GM18526 (cell line): ENCODE measurements at regions not wholly inside any gene's neighbourhood (a gene's known extent, or its start where the extent isn't known, plus 50 kb on each side); places are given as distances from the start of the nearest gene placed in this dataset.

Source experiments
- POLR2A ChIP-seq: IDR thresholded peaks from 3 replicates; pipeline ENCODE4 v1.6.1; 2011; ENCODE audit not compliant: insufficient read length; ENCODE audit errors: extremely low read depth

DNA sequence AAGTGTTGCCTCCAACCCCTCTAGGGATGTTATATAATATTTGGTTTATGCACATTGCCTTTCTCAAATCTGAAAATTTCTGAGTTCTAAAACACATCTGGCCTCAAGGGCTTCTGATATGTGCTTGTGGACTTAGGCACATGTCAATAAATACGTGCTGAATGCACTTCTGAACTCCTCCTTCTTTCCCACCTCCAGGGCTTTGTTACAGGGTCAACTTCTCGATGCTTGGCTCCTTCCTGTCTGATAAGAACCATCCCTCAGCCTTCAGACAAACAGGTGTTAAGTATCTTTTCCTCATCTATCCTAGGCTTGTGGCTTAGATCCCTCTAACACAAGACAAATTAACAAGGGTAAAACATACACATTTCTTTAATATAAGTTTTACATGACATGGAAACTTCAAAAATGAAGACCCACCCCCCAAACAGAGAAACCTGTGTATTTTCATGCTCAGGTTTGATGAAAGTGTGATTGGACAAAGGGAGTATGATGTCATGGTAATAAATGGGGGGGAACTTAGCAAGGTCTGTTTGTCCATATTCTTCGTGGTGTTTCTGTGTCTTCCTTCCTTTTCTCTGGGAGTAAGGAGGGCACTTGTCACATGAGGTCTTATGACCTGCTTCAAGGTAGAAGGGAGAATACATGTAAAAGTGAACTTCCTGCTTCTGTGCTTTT lies 326.9 kb downstream of the CD83 start:
- TF ChIP-seq POLR2A, result no peak

DNA sequence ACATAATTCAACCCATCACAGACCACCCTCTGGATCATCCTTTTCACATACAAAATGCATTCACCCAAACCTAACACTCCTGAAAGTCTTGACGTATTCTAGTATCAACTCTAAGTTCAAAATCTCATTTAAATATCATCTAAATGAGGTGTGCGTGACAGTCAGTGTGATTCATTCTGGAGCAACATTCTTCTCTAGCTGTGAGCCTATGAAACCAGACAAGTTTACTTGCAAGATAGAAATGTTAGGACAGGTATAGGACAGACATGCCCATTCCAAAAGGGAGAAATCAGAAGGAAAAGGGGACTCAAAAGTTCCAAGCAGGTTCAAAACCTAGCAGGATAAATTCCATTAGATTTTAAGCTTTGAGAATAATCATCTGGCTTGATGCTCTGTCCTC lies 329.7 kb downstream of the CD83 start:
- no peak for TF ChIP-seq POLR2A

DNA sequence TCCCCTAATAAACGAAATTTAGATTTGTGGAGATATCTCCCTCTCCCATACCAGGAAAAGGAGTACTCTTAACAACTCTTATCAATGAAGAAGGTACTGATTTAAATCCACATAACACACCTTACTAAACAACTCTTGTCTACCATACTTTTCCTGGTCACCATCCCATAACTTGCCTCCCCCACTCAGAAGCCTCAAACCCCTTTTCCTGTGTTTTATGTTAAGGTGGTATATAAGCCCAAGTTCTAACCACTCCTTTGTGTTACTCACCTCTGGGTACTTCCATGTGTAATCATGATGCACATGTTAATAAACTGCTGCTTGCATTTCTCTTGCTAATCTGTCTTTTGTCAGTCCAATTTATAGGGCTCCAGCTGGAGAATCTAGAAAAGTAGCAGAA lies 330.7 kb downstream of the CD83 start:
- TF ChIP-seq POLR2A, result no peak

DNA sequence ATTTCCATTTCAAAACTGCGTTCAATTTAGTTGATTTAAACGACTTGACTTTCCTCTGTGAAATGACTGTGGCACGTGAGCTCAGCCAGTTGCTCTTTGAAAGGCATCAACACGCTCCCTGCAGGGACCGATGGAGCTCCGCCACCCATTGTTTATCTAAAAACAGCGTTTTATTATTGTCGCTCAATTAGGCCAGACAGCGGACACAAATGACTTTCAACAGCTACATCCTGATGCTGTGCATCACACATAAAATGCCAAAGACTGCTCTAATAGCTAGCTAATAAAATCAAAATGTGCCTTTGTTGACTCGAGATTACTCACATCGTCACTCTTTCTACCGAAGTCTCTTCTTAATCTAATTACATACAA lies 332.5 kb downstream of the CD83 start:
- TF ChIP-seq POLR2A, result no peak

DNA sequence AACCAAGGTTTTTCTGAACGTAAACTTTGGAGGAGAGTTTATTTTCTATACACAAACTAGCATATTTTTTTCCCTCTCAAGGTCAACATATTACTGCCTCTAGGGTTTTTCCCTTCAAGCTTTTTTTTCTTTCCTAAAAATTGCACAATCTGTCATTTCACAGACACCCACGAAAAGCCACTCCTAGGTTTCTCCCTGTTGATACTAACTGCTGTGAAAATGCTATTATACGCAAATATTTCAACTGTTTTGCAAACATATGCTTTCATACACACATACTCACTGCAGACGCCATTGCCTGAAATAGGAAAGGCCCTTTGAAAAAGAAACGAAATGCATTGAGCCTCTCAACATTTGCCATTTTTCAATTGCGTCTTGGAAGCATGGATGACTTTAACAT lies 333.0 kb downstream of the CD83 start:
- TF ChIP-seq POLR2A, result no peak

DNA sequence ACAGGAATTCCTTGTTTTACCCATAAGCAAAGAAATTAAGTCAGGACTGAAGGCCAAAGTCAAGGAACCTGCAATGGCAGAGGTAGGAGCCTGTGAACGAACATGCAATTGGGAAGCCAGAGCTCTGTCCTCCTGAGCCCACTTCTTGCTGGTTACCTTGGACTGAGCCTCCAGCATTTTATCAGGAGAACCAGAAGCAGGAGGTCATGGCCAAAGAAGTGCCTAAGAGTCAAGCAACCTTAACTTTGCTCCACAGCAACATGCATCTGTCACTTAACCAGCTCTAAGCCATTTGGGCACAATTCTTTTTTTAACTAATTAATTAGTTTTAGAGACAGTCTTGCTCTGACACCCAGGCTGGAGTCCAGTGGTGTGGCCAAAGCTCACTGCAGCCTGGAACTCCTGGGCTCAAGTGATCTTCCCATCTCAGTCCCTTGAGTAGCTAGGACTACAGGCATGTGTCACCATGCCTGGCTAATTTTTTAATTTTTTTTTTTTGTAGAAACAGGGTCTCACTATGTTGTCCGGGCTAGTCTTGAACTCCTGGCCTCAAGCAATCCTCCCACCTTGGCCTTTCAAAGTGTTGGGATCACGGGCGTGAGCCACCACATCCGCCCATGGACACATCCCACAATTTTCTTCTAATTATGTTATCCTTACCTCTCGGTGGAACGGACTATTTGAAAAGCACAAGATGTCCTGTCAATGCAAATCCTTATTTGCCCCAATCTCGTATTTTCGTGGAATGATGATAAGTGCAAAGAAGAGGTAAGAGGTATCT lies 334.2 kb downstream of the CD83 start:
- no peak for TF ChIP-seq POLR2A

DNA sequence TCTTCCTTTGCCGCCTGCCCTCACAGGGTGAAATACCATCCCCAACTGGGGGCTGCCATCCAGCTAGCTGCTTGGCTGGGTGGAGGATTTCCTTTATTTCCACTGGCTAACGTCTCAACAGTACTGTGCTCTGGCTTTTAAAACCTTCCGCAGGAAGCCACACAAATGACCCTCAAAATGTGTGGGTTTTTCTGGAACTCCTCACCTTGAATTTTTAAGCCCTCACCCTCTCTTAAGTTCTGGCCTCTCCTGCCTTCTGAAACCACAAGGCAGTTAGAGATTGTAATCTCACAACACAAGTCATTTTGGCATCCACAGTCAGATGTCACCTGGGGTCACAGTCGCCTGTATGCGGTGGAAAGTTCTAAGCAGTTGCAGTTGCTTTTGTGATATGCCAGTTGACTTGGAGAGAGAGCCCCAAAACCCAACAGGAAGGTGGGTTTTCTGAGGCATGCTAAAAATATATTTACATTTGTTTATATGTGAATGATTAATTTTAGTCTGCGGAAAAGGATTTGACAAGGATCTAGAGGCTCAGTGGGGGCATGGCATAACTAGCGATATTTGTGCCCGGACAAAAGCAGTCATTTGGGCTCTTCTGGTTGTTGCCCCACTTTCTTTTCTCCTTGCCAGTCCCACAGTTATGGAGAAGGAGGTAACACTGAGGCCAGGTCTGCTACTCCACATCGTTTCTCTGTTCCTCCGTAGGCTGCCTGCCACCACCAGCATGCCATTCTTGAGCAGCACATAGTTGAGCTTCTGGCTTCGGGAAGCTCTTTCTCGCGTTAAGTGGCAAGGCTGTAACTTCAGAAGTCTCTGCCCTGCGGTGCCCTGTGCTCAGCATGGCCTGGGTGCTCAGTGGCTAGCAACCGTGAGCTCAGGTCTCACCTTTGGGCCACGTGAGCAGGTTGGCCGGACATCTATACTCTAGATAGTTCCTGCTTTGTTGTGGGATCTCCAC lies 335.3 kb downstream of the CD83 start:
- no peak for TF ChIP-seq POLR2A

DNA sequence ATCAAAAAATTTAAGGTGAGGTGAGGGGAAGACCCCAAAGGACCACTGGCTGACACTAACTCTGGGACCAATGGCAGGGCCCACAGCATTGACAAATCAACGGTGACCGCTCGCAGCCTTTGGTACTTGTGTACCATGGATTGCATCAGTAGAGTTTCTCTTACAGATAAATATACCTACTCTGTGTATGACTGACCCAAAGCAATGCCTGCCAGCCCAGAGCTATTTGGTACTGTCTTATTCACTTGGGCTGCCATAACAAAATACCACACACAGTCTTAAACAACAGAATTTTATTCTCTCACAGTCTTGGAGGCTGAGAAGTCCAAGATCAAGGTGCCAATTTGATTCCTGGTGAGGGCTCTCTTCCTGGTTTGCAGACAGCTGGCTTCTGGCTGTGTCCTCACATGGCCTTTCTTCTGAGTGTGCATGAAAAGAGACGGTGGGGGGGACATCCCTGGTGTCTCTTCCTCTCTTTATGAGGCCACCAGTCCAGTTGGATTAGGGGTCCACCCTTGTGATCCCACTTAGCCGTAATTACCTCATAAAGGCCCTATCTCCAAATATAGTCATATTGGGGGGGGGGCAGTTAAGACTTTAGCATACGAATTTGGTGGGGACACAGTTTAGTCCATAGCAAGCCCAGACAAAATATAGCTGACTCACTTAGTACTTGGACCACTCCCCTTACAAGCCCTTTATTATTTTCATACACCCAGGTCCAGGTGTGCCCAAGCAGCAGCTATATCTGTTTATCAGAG lies 336.3 kb downstream of the CD83 start:
- TF ChIP-seq POLR2A, result no peak

DNA sequence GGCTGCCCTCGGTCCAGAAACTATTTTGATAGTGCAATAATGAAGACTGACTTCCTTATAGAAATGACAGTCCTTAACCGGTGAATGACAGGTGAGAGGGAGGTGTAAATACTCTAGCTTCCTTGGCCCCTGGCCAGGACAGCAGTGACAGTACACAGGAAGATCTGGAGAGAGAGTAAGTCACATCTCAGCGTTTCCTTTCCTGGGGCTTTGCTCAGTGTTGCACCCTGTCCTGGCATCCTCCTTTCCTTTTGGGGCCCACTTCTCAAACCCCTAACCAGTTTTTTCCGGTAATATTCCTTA lies 336.9 kb downstream of the CD83 start:
- no peak for TF ChIP-seq POLR2A

DNA sequence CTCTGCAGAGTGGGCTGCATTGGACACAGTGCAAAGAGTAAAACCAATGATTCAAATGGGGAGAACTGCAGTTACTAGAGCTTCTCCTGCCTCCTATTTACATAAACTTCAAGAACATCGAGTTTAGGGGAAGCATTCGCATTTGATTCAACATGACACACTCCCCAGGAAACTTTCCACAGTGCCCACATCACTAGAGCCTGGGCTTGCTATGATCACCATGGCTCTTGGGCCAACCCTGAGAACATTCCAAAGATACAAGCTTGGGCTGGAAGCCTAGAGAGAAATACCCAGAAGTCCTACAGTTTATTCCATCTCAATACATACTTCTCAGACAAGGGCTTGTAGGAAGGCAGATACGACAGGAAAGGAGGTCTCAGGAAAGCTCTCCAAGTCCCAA lies 337.9 kb downstream of the CD83 start:
- TF ChIP-seq POLR2A, result no peak

DNA sequence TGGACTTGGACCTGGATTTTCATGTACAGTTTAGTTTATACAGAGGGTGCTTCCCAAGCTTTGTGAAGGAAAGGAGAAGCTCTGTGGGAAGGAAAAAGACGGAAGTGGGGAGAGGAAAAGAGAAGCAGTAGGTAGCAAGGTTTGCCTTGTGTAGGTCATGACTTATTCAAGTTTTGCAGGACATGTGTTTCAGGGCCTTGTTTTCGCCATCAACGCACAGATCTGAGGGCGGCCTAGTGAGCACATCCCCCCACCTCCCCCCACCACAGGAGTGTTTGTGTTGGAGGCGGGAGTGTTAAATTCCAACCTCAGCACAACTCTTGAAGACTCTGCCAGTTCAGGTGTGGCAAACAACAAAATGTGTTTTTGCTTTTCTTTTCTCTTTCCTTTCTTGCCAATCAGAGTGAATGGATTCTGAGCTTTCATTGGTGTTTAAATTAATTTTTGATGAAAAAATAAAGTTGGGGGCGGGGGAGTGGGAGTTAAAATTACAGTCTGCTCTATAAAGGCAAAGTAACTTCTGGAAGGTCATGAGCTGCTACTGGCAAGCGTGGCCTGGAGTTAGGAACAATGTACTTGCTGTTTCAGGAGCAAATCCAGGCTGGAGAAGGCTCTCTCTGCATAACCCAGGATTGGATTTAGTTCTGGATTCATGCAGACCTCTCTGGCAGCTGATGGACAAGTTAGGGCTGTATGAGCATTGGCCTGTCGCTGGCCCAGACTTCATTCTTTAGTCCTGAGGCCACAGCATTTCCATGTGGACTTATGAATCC lies 338.5 kb downstream of the CD83 start:
- no peak for TF ChIP-seq POLR2A

DNA sequence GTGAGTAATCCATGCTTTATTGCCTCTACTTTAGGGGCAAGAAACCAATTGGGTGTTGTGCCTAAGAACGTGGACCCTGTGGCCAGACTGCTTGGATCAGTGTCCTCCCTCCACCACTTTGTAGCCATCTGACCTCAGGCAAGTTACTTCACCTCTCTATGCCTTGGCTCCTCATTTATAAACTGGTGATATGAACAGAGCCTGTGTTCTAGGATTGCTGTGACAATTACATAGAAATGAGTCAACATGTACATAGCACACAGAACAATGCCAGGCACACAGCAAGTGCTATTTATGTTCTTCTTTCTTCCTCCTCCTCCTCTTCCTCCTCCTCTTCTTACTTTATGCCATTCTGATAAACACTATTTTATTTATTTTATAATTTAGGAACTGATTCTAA lies 339.4 kb downstream of the CD83 start:
- no peak for TF ChIP-seq POLR2A

DNA sequence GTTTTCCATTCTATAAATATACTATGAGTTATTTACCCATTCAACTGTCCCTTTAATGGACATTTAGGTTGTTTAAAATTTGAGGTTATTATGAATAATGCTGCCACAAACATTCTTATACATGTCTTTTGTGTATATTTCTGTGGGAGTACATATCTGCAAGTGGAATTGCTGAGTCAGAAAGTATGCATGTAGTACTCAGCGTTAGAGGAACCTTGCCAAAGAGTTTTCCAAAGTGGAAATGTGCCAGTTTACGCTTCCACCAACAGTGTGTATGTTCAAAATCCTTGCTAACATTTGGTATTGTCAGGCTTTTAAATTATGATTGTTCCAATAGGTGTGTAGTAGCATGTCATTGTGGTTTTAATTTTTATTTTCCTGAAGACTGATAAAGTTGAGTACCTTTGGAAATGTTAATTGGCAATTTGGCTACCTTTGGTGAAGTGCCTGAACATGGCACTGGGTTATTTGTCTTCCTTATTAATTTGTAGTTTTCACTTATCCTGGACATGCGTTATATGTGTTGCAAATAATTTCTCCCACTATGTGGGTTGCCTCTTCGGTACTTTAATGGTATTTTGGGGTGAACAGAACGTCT lies 341.2 kb downstream of the CD83 start:
- no peak for TF ChIP-seq POLR2A

DNA sequence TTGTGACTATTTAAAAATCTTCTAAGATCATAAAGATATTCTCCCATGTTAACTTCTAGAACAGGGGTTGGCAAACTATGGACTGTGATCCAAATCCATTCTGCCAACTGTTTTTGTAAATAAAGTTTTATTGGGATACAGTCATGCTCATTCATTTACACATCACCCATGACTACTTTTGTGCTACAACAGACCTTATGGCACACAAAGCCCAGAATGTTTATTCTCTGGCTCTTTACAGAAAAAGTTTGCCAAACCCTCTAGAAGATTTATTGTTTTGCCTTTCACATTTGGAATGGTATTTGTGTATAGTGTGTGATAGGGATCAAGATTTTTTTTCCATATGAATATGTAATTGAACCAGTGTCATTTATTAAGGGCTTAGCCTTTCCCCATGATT lies 341.7 kb downstream of the CD83 start:
- TF ChIP-seq POLR2A, result no peak
